ENCODE measurements at regions not wholly inside any gene's neighbourhood (a gene's known extent, or its start where the extent isn't known, plus 50 kb on each side); places are given as distances from the start of the nearest gene placed in this dataset.
"Not testable (repeated sequence)": the region's sequence is repeated elsewhere in the genome, so short reads cannot be mapped to it uniquely, and the experiment has no call there.

DNA sequence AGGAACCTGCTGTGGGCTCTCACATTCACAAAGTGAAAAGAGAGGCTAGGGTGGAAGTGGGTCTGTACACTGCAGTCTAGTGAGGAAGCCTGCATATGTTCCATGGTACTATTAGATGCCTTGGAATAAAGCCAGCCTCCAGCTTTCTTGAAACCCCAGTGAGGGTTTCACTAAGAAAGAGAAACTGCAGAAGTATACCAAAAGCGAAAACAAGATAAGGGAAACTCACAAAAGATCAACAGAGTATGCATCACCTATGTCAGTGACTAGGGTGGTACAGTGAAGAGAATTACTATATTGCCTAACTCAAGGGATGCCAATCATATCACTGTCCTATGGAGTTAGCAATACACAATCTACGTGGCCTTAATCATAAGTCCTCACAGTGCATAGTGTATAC is 212.5 kb upstream of the GADL1 start:
- Histone ChIP-seq H3K4me2 (no peak overlapping the region), H3K27ac (no peak overlapping the region), H3K4me3 (no peak overlapping the region), H3K4me1 (no peaks in the 10 kb centered on the region), H3K9me3 (no peaks in the 10 kb centered on the region)
- no peak for DNase-seq (ENCODE audit: low read depth in 1 of 2, low spot score in 1 of 2)
- WGBS (ENCODE audit: missing lambda C conversion rate): 52% methylated on average over 2 of the region's 2 CpGs
- TF ChIP-seq POLR2A (IDR thresholded peaks at IDR 0.05; ENCODE audit: low read length) (no peak), HEYL (CRISPR knock-in tag; IDR thresholded peaks at IDR 0.05) (no peak), ZC3H11A (IDR thresholded peaks at IDR 0.05) (no peak), RFX5 (IDR thresholded peaks at IDR 0.05) (no peak)
- TF ChIP-seq, protein P1, sequence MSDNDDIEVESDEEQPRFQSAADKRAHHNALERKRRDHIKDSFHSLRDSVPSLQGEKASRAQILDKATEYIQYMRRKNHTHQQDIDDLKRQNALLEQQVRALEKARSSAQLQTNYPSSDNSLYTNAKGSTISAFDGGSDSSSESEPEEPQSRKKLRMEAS (IDR thresholded peaks at IDR 0.05): no peak
- TF ChIP-seq, protein P2, sequence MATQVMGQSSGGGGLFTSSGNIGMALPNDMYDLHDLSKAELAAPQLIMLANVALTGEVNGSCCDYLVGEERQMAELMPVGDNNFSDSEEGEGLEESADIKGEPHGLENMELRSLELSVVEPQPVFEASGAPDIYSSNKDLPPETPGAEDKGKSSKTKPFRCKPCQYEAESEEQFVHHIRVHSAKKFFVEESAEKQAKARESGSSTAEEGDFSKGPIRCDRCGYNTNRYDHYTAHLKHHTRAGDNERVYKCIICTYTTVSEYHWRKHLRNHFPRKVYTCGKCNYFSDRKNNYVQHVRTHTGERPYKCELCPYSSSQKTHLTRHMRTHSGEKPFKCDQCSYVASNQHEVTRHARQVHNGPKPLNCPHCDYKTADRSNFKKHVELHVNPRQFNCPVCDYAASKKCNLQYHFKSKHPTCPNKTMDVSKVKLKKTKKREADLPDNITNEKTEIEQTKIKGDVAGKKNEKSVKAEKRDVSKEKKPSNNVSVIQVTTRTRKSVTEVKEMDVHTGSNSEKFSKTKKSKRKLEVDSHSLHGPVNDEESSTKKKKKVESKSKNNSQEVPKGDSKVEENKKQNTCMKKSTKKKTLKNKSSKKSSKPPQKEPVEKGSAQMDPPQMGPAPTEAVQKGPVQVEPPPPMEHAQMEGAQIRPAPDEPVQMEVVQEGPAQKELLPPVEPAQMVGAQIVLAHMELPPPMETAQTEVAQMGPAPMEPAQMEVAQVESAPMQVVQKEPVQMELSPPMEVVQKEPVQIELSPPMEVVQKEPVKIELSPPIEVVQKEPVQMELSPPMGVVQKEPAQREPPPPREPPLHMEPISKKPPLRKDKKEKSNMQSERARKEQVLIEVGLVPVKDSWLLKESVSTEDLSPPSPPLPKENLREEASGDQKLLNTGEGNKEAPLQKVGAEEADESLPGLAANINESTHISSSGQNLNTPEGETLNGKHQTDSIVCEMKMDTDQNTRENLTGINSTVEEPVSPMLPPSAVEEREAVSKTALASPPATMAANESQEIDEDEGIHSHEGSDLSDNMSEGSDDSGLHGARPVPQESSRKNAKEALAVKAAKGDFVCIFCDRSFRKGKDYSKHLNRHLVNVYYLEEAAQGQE (IDR thresholded peaks at IDR 0.05): no peak
- FAIRE-seq: no peak
- POLR2A ChIA-PET: no interaction called here
- CTCF ChIA-PET: interaction anchor here (1.0 kb wide), 1 partner anchor 97 kb away, joined by 3 read pairs; no protein-coding TSS in a partner anchor
- no peak for ATAC-seq

DNA sequence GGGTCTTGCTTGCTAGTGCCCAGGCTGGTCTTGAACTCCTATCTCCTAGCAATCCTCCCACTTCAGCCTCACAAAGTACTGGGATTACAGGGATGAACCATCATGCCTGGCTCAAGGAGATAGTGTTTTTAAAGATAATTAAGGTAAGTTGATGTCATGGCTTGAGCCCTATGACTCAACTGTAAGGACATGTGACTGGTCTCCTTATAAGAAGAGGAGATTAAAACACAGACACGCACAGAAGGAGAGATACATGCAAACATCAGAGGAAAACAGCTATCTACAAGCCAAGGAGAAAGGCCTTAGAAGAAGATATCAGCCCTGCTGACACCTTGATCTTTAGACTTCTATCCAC is 220.4 kb upstream of the GADL1 start:
- ATAC-seq (no peak), FAIRE-seq (no peak)
- CTCF ChIA-PET: no interaction called here

DNA sequence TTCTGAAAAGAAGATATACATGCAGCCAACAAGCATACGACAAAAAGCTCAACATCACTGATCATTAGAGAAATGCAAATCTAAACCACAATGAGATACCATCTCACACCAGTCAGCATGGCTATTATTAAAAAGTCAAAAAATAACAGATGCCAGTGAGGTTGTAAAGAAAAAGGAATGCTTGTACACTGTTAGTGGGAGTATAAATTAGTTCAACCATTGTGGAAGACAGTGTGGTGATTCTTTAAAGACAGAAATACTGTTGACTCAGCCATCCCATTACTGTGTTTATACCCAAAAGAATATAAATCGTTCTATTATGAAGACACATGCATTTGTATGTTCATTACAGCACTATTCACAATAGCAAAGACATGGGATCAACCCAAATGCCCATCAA is 221.1 kb upstream of the GADL1 start:
- FAIRE-seq; CTCF ChIA-PET; H3K4me3 ChIP-seq; H3K4me2 ChIP-seq; H3K27ac ChIP-seq; H3K4me1 ChIP-seq; H3K9me3 ChIP-seq; DNase-seq (ENCODE audit: low read depth in 1 of 2, low spot score in 1 of 2); ATAC-seq; POLR2A ChIA-PET: not testable (repeated sequence)
- 20% methylated on average over 2 of the region's 2 CpGs for whole genome bisulfite sequencing (ENCODE audit: missing lambda C conversion rate)

More for the DNA sequence above, 220.4 kb upstream of the GADL1 start:
- Histone ChIP-seq H3K27ac (no peak overlapping the region), H3K9me3 (no peaks in the 10 kb centered on the region), H3K4me2 (no peak overlapping the region), H3K4me1 (no peaks in the 10 kb centered on the region), H3K4me3 (no peak overlapping the region)
- DNase-seq (ENCODE audit: low read depth in 1 of 2, low spot score in 1 of 2): no peak
- POLR2A ChIA-PET: no interaction called here
- WGBS (ENCODE audit: missing lambda C conversion rate): 56% methylated on average over 1 of the region's 1 CpG
- TF ChIP-seq RAD21 (conservative IDR thresholded peaks at IDR 0.05 in 1 of 2, IDR thresholded peaks at IDR 0.05 in 1 of 2) (no peak), NPAS2 (CRISPR knock-in tag; IDR thresholded peaks at IDR 0.05; ENCODE audit: borderline replicate concordance) (no peak), EHMT2 (IDR thresholded peaks at IDR 0.05; ENCODE audit: low read depth) (no peak), NR3C1 (IDR thresholded peaks at IDR 0.05) (no peak), TFCP2L1 (CRISPR knock-in tag; IDR thresholded peaks at IDR 0.05) (no peak), CHD2 (IDR thresholded peaks at IDR 0.05; ENCODE audit: low read length, partially characterized antibody) (no peak), HEYL (CRISPR knock-in tag; IDR thresholded peaks at IDR 0.05) (no peak), EP300 (IDR thresholded peaks at IDR 0.05) (no peak), MAFK (IDR thresholded peaks at IDR 0.05; ENCODE audit: partially characterized antibody) (no peak)
- TF ChIP-seq, protein P3, sequence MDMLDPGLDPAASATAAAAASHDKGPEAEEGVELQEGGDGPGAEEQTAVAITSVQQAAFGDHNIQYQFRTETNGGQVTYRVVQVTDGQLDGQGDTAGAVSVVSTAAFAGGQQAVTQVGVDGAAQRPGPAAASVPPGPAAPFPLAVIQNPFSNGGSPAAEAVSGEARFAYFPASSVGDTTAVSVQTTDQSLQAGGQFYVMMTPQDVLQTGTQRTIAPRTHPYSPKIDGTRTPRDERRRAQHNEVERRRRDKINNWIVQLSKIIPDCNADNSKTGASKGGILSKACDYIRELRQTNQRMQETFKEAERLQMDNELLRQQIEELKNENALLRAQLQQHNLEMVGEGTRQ (IDR thresholded peaks at IDR 0.05): no peak
- TF ChIP-seq, protein P4, sequence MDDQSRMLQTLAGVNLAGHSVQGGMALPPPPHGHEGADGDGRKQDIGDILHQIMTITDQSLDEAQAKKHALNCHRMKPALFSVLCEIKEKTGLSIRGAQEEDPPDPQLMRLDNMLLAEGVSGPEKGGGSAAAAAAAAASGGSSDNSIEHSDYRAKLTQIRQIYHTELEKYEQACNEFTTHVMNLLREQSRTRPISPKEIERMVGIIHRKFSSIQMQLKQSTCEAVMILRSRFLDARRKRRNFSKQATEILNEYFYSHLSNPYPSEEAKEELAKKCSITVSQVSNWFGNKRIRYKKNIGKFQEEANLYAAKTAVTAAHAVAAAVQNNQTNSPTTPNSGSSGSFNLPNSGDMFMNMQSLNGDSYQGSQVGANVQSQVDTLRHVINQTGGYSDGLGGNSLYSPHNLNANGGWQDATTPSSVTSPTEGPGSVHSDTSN (IDR thresholded peaks at IDR 0.05): no peak

DNA sequence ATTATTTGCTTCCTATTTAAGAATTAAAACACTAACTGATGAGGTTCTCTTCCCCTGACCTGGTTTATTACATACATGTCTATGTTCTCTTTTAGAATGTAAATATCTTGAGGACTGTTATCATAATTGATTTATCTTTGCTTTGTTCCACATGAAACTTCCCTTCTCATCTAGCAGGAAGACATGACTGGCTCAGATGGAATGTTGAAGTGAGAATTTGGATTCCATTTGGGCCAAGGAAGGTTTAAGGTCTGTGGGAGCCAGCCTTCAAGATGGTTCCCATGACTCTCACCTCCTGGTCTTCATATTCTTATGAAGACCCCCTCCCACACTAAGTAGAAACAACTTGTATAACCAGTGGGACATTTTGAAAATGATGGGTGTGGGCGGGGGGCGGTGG is 222.2 kb upstream of the GADL1 start:
- no peak for ATAC-seq
- POLR2A ChIA-PET: no interaction called here
- H3K4me3 ChIP-seq: no peak overlapping the region
- DNase-seq (ENCODE audit: low read depth in 1 of 2, low spot score in 1 of 2): no peak
- 24% methylated on average over 2 of the region's 2 CpGs for WGBS (ENCODE audit: missing lambda C conversion rate)
- H3K9me3 ChIP-seq: no peaks in the 10 kb centered on the region
- CTCF ChIA-PET: no interaction called here
- no peaks in the 10 kb centered on the region for H3K4me1 ChIP-seq
- FAIRE-seq: no peak
- H3K27ac ChIP-seq: no peak overlapping the region
- H3K4me2 ChIP-seq: no peak overlapping the region
- TF ChIP-seq PHF8 (IDR thresholded peaks at IDR 0.05; ENCODE audit: borderline replicate concordance, low read depth) (no peak), RFX5 (IDR thresholded peaks at IDR 0.05) (no peak), MAFK (IDR thresholded peaks at IDR 0.05; ENCODE audit: partially characterized antibody) (no peak)
- TF ChIP-seq, protein P2 (IDR thresholded peaks at IDR 0.05): no peak
- TF ChIP-seq, protein P3 (IDR thresholded peaks at IDR 0.05): no peak
- TF ChIP-seq, protein P5, sequence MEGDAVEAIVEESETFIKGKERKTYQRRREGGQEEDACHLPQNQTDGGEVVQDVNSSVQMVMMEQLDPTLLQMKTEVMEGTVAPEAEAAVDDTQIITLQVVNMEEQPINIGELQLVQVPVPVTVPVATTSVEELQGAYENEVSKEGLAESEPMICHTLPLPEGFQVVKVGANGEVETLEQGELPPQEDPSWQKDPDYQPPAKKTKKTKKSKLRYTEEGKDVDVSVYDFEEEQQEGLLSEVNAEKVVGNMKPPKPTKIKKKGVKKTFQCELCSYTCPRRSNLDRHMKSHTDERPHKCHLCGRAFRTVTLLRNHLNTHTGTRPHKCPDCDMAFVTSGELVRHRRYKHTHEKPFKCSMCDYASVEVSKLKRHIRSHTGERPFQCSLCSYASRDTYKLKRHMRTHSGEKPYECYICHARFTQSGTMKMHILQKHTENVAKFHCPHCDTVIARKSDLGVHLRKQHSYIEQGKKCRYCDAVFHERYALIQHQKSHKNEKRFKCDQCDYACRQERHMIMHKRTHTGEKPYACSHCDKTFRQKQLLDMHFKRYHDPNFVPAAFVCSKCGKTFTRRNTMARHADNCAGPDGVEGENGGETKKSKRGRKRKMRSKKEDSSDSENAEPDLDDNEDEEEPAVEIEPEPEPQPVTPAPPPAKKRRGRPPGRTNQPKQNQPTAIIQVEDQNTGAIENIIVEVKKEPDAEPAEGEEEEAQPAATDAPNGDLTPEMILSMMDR (IDR thresholded peaks at IDR 0.05): no peak

All from A549 (cell line).